Esophagus squamous epithelium (tissue), 4 donors: ENCODE measurements at regions not wholly inside any gene's neighbourhood (a gene's known extent, or its start where the extent isn't known, plus 50 kb on each side); places are given as distances from the start of the nearest gene placed in this dataset.

Experiments
- POLR2A ChIP-seq, 4 donors: fragments of 450-650 bp; IDR thresholded peaks; one replicate each; pipeline ENCODE4 v1.6.1; 2017; ENCODE audit warnings: antibody characterized with exemption in 4 of 4, mild to moderate bottlenecking in 4 of 4, moderate library complexity in 3 of 4
- TF ChIP-seq, protein P1 (sequence below), 6 experiments: fragments of 450-650 bp in 4 of 6; fragments of 200-600 bp in 2 of 6; sonication (generic) in 2 of 6; IDR thresholded peaks; one replicate each; pipeline ENCODE4 v1.5.1; 2016 to 2019; ENCODE audit warnings: antibody characterized with exemption in 6 of 6, mild to moderate bottlenecking in 4 of 6, moderate library complexity in 4 of 6

GRCh38 chr6:22164236-22164635, 132.6 kb downstream of the PRL start:
- TF ChIP-seq, protein P1, sequence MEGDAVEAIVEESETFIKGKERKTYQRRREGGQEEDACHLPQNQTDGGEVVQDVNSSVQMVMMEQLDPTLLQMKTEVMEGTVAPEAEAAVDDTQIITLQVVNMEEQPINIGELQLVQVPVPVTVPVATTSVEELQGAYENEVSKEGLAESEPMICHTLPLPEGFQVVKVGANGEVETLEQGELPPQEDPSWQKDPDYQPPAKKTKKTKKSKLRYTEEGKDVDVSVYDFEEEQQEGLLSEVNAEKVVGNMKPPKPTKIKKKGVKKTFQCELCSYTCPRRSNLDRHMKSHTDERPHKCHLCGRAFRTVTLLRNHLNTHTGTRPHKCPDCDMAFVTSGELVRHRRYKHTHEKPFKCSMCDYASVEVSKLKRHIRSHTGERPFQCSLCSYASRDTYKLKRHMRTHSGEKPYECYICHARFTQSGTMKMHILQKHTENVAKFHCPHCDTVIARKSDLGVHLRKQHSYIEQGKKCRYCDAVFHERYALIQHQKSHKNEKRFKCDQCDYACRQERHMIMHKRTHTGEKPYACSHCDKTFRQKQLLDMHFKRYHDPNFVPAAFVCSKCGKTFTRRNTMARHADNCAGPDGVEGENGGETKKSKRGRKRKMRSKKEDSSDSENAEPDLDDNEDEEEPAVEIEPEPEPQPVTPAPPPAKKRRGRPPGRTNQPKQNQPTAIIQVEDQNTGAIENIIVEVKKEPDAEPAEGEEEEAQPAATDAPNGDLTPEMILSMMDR (IDR thresholded peaks at IDR 0.05) = no peak
- no peak for TF ChIP-seq POLR2A (IDR thresholded peaks at IDR 0.05)
